Right lobe of liver (tissue), 4 donors: ENCODE measurements at regions not wholly inside any gene's neighbourhood (a gene's known extent, or its start where the extent isn't known, plus 50 kb on each side); places are given as distances from the start of the nearest gene placed in this dataset.

Source experiments
- POLR2A ChIP-seq: fragments of 450-650 bp; IDR thresholded peaks from one replicate; pipeline ENCODE4 v1.6.1; 2017; ENCODE audit warnings: antibody characterized with exemption, mild to moderate bottlenecking
- TF ChIP-seq, protein P1 (sequence below), 4 donors: fragments of 200-600 bp in 3 of 4; fragments of 450-650 bp in 1 of 4; IDR thresholded peaks; one replicate each; pipeline versions ENCODE4 v1.5.1 to v1.8.0; 2016 to 2022; ENCODE audit warnings: antibody characterized with exemption in 4 of 4, mild to moderate bottlenecking in 2 of 4
- donor health status: DM: no; HTN: no; CAD: no.
- donor health status: DM: no; HTN: no; CAD: no.
- donor health status: DM: no; HTN: yes; CAD: no.

- TF ChIP-seq, protein P1, sequence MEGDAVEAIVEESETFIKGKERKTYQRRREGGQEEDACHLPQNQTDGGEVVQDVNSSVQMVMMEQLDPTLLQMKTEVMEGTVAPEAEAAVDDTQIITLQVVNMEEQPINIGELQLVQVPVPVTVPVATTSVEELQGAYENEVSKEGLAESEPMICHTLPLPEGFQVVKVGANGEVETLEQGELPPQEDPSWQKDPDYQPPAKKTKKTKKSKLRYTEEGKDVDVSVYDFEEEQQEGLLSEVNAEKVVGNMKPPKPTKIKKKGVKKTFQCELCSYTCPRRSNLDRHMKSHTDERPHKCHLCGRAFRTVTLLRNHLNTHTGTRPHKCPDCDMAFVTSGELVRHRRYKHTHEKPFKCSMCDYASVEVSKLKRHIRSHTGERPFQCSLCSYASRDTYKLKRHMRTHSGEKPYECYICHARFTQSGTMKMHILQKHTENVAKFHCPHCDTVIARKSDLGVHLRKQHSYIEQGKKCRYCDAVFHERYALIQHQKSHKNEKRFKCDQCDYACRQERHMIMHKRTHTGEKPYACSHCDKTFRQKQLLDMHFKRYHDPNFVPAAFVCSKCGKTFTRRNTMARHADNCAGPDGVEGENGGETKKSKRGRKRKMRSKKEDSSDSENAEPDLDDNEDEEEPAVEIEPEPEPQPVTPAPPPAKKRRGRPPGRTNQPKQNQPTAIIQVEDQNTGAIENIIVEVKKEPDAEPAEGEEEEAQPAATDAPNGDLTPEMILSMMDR (IDR thresholded peaks at IDR 0.05), result no peak
- TF ChIP-seq POLR2A, result no peak
These were observed 562.4 kb upstream of the SALL1 start for GRCh38 chr16:51713502-51713901.
